GDM1 (cell line): ENCODE measurements at regions not wholly inside any gene's neighbourhood (a gene's known extent, or its start where the extent isn't known, plus 50 kb on each side); places are given as distances from the start of the nearest gene placed in this dataset.
"Not testable (repeated sequence)": the region's sequence is repeated elsewhere in the genome, so short reads cannot be mapped to it uniquely, and the experiment has no call there.

Source experiments
- DNase-seq: peaks from one replicate; lab custom pipeline; 2025; lab: John Stamatoyannopoulos, UW

- DNase-seq, result no peak
Observed at GRCh38 chr6:80921861-80922460, 815.5 kb downstream of the BCKDHB start.

GRCh38 chr6:80907831-80908230, 801.4 kb downstream of the BCKDHB start:
- no peak for DNase-seq

GRCh38 chr6:80903711-80904110, 797.2 kb downstream of the BCKDHB start:
- no peak for DNase-seq

- no peak for DNase-seq
Observed at GRCh38 chr6:80886475-80886874, 780.0 kb downstream of the BCKDHB start.

GRCh38 chr6:80872951-80873308, 766.5 kb downstream of the BCKDHB start:
- DNase-seq, result no peak

- DNase-seq, result no peak
Observed at GRCh38 chr6:80872199-80872950, 765.9 kb downstream of the BCKDHB start.

- DNase-seq, result no peak
Observed at GRCh38 chr6:80862756-80863155, 756.3 kb downstream of the BCKDHB start.

GRCh38 chr6:80860107-80860506, 753.6 kb downstream of the BCKDHB start:
- no peak for DNase-seq

GRCh38 chr6:80847973-80848372, 741.5 kb downstream of the BCKDHB start:
- DNase-seq, result not testable (repeated sequence)

GRCh38 chr6:80832337-80832736, 725.9 kb downstream of the BCKDHB start:
- no peak for DNase-seq

GRCh38 chr6:80793411-80793810, 686.9 kb downstream of the BCKDHB start:
- DNase-seq, result no peak

- DNase-seq, result no peak
Observed at GRCh38 chr6:80792151-80792550, 685.7 kb downstream of the BCKDHB start.

- DNase-seq, result no peak
Observed at GRCh38 chr6:80789912-80790570, 683.6 kb downstream of the BCKDHB start.

- not testable (repeated sequence) for DNase-seq
Observed at GRCh38 chr6:80783271-80783670, 676.8 kb downstream of the BCKDHB start.

- no peak for DNase-seq
Observed at GRCh38 chr6:80771941-80772340, 665.5 kb downstream of the BCKDHB start.

- no peak for DNase-seq
Observed at GRCh38 chr6:80769106-80769505, 662.6 kb downstream of the BCKDHB start.

GRCh38 chr6:80767808-80768207, 661.3 kb downstream of the BCKDHB start:
- no peak for DNase-seq

GRCh38 chr6:80744213-80744612, 637.7 kb downstream of the BCKDHB start:
- DNase-seq, result no peak

GRCh38 chr6:80742481-80742880, 636.0 kb downstream of the BCKDHB start:
- no peak for DNase-seq

GRCh38 chr6:80733641-80734040, 627.2 kb downstream of the BCKDHB start:
- no peak for DNase-seq

- no peak for DNase-seq
Observed at GRCh38 chr6:80728830-80729229, 622.4 kb downstream of the BCKDHB start.

- DNase-seq, result no peak
Observed at GRCh38 chr6:80728101-80728750, 621.8 kb downstream of the BCKDHB start.
